Kidney (tissue), 13 donors: ENCODE measurements at regions not wholly inside any gene's neighbourhood (a gene's known extent, or its start where the extent isn't known, plus 50 kb on each side); places are given as distances from the start of the nearest gene placed in this dataset.

Experiments
- DNase-seq, 5 donors: peaks; one replicate each; pipeline ENCODE4 v3.0.0-alpha.2; 2013 to 2020
- FAIRE-seq: peaks from 2 replicates; lab custom pipeline; 2012; peaks lifted over from hg19 to GRCh38; lab: Jason Lieb, UNC
- H3K27ac ChIP-seq, 2 donors: one replicate each; pipeline ENCODE4 v1.7.0; 2013; ENCODE audit warnings: low read depth in 2 of 2, low read length in 2 of 2, inconsistent platforms in 1 of 2
- H3K27me3 ChIP-seq: one replicate; pipeline ENCODE4 v1.7.1; 2013; ENCODE audit warnings: low read length, inconsistent platforms; ENCODE audit not compliant: control insufficient read depth, insufficient read depth
- H3K36me3 ChIP-seq, 3 donors: one replicate each; pipeline versions ENCODE4 v1.7.0 to v1.7.1; 2013; ENCODE audit warnings: low read length in 3 of 3, control low read depth in 1 of 3, inconsistent platforms in 1 of 3; ENCODE audit not compliant: insufficient read depth in 3 of 3, control insufficient read depth in 2 of 3
- H3K4me1 ChIP-seq, 3 donors: one replicate each; pipeline versions ENCODE4 v1.7.0 to v1.7.1; 2013; ENCODE audit warnings: low read length in 3 of 3, inconsistent platforms in 1 of 3, low read depth in 1 of 3; ENCODE audit not compliant: control insufficient read depth in 2 of 3, insufficient read depth in 2 of 3
- H3K4me3 ChIP-seq, 3 donors: one replicate each; pipeline versions ENCODE4 v1.7.0 to v1.8.1; 2013; ENCODE audit warnings: low read length in 3 of 3, control low read depth in 1 of 3, inconsistent platforms in 1 of 3
- H3K9ac ChIP-seq, 3 donors: one replicate each; pipeline versions ENCODE4 v1.7.0 to v1.7.1; 2013; ENCODE audit warnings: low read length in 3 of 3, control low read depth in 1 of 3, inconsistent platforms in 1 of 3
- H3K9me3 ChIP-seq, 3 donors: one replicate each; pipeline versions ENCODE4 v1.7.0 to v1.7.1; 2013; ENCODE audit warnings: low read length in 3 of 3, control low read depth in 1 of 3, inconsistent platforms in 1 of 3; ENCODE audit not compliant: control insufficient read depth in 2 of 3, insufficient read depth in 1 of 3
- intact Hi-C: fragments of 100-400 bp; cut with DNase I; formaldehyde crosslinking; loops from one replicate; pipeline ENCODE4 v1.11.1; 2022
- TF ChIP-seq, protein P1 (sequence below): IDR thresholded peaks from 3 replicates; pipeline ENCODE4 v1.5.1; 2012; ENCODE audit warnings: mild to moderate bottlenecking, moderate library complexity, borderline replicate concordance; ENCODE audit not compliant: insufficient read depth; ENCODE audit errors: extremely low read depth
- donor health status: control.
- donor health status: control.
- donor health status: control.
- donor health status: control.
- donor health status: control.
- donor health status: DM: yes; HTN: yes; CAD: no.
- donor health status: Normal renal cell carcinoma (clear cell type).

DNA sequence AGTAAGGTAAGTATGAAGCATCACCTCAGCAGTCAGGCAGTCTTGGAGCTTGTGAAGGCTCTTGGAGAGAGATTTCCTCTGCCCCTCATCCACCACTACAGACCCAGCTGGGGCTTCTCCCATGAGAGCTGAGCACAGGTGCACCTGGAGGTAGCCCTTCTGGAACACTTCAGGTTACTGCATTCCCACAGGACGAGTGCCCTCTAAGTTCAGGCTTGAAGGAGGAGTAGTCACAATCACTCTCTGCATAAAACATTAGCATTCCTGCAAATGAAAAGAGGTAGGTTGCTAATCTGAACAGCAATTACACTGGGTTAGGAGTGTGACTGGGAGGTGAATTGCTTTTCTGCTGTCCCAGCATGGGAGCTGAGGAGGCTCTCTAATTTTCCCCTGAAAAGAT is 308.8 kb downstream of the TEX13C start:
- Histone ChIP-seq H3K9me3 (no peaks in the 10 kb centered on the region), H3K36me3 (no peaks in the 10 kb centered on the region), H3K4me1 (no peaks in the 10 kb centered on the region), H3K4me3 (no peak overlapping the region), H3K27me3 (no peaks in the 10 kb centered on the region), H3K27ac (no peak overlapping the region), H3K9ac (no peak overlapping the region)
- no peak for FAIRE-seq
- DNase-seq, result no peak
- TF ChIP-seq, protein P1, sequence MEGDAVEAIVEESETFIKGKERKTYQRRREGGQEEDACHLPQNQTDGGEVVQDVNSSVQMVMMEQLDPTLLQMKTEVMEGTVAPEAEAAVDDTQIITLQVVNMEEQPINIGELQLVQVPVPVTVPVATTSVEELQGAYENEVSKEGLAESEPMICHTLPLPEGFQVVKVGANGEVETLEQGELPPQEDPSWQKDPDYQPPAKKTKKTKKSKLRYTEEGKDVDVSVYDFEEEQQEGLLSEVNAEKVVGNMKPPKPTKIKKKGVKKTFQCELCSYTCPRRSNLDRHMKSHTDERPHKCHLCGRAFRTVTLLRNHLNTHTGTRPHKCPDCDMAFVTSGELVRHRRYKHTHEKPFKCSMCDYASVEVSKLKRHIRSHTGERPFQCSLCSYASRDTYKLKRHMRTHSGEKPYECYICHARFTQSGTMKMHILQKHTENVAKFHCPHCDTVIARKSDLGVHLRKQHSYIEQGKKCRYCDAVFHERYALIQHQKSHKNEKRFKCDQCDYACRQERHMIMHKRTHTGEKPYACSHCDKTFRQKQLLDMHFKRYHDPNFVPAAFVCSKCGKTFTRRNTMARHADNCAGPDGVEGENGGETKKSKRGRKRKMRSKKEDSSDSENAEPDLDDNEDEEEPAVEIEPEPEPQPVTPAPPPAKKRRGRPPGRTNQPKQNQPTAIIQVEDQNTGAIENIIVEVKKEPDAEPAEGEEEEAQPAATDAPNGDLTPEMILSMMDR, result no peak
- intact Hi-C loops, result no loop called here

DNA sequence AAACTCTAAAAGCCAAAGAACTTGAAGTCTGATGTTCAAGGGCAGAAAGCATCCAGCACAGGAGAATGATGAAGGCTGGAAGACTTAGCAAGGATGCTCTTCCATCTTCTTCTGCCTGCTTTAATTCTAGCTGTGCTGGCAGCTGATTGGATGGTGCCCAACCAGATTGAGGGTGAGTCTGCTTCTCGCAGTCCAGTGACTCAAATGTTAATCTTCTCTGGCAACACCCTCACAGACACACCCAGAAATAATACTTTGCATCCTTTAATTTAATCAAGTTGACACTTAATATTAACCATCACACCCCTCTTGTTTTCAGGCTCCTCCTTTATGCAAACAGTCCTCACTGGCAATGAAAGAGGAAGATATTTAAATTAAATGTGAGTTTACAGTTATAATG is 321.7 kb downstream of the TEX13C start:
- TF ChIP-seq, protein P1, result no peak
- Histone ChIP-seq H3K36me3 (no peaks in the 10 kb centered on the region), H3K27ac (no peak overlapping the region), H3K27me3 (no peaks in the 10 kb centered on the region), H3K4me3 (no peak overlapping the region), H3K9me3 (no peaks in the 10 kb centered on the region), H3K4me1 (no peaks in the 10 kb centered on the region), H3K9ac (no peak overlapping the region)
- DNase-seq, result no peak
- intact Hi-C loops, result no loop called here
- FAIRE-seq, result no peak

DNA sequence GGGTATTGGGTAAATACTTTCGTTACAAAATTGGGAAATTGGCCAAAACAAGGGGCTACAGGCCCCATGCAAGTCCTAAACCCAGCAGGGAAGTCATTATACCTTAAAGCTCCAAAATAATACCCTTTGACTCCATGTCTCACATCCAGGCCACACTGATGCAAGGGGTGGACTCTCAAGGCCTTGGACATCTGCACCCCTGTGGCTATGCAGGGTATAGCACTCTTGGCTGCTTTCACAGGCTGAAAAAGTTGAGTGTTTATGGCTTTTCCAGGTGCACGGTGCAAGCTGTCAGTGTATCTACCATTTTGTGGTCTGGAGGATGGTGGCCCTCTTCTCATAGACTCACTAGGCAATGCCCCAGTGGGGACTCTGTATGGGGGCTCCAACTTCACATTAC is 326.5 kb downstream of the TEX13C start:
- no peaks in the 10 kb centered on the region for H3K36me3 ChIP-seq
- H3K9ac ChIP-seq, result no peak overlapping the region
- no peak for FAIRE-seq
- intact Hi-C loops, result no loop called here
- H3K27me3 ChIP-seq, result no peaks in the 10 kb centered on the region
- no peaks in the 10 kb centered on the region for H3K4me1 ChIP-seq
- H3K27ac ChIP-seq, result no peak overlapping the region
- H3K9me3 ChIP-seq, result no peaks in the 10 kb centered on the region
- TF ChIP-seq, protein P1, result no peak
- DNase-seq, result no peak
- no peak overlapping the region for H3K4me3 ChIP-seq

DNA sequence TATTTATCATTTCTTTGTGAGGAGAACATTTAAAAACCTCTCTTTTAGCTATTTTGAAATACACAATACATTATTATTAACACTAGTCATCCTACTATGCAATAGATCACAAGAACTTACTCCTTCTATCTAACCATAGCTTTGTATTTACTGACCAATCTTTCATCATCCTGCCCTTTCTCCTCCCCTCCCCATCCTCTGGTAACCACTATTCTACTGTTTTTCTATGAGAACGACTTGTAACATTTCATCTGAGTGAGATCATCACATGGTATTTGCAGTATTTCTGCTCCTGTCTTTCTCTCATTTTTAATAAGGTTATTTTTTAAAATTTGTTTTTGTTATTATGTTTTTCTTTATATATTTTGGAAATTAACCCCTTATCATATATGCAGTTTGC is 331.8 kb downstream of the TEX13C start:
- Histone ChIP-seq H3K27ac (no peak overlapping the region), H3K27me3 (no peaks in the 10 kb centered on the region), H3K4me1 (no peaks in the 10 kb centered on the region), H3K9me3 (no peaks in the 10 kb centered on the region), H3K36me3 (no peaks in the 10 kb centered on the region), H3K4me3 (no peak overlapping the region), H3K9ac (no peak overlapping the region)
- FAIRE-seq (no peak), DNase-seq (no peak)
- intact Hi-C loops, result no loop called here
- TF ChIP-seq, protein P1, result no peak
